HG03095 (cell line): ENCODE measurements at regions not wholly inside any gene's neighbourhood (a gene's known extent, or its start where the extent isn't known, plus 50 kb on each side); places are given as distances from the start of the nearest gene placed in this dataset.

Source experiments
- ATAC-seq: cut with Tn5 transposase; IDR thresholded peaks from one replicate; pipeline ENCODE4 v1.9.1; 2021; ENCODE audit warnings: moderate library complexity; ENCODE audit not compliant: unreplicated experiment

DNA sequence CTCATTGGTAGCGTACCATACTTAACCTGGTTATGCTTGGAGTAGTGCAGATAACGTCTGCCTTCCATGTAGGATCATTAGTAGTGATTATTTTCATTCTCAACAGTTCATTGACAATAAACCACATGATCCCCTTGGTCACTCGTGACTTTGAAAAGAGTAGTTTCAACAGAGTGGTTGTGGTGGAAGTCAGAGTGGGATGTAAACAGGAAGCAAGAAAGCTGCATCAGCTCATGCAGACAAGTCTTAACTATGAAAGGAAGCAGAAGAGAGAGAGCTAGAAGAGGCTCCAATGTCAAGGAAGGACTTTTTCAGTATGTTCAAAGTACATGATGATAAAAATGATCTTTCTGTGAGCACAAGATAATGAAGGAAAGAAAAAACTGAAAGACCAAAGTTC lies 287.4 kb downstream of the MBD2 start:
- no peak for ATAC-seq

DNA sequence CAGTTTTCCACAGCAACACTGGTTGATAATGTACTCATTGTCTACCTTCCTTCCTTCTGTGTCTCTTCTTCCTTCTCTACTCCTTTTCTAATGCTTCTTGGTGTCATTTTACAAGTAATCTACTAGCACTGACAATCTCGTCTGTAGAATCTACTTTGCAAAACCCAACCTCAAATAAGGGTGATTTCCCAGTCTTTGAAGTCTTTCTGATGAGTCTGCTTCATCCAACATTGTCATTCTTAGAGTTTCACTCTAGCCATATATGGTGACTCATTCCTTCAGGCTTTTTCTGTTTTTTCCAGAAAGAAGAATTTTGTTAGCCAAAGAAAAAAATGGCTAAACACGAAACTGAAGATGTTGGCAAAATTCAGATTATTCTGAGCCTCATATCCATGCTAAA lies 288.7 kb downstream of the MBD2 start:
- ATAC-seq = no peak

DNA sequence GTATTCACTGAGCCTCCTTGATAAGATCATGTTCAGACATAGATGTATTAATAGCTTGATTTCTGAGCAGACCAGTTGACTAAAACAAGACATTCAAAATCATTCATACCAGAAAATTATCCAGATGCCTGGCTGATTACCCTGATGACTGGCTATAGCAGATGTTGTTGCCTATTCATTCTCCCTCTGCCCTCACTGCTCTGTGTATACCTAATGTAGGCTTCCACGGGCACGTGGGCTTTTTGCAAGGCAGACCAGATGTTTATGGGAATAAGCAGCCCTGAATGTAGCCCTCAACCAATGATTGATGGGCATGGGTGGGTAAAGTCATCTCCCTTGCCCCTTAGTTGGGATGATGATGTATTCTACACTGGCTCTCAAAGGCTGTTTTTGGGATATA lies 289.1 kb downstream of the MBD2 start:
- ATAC-seq = no peak

DNA sequence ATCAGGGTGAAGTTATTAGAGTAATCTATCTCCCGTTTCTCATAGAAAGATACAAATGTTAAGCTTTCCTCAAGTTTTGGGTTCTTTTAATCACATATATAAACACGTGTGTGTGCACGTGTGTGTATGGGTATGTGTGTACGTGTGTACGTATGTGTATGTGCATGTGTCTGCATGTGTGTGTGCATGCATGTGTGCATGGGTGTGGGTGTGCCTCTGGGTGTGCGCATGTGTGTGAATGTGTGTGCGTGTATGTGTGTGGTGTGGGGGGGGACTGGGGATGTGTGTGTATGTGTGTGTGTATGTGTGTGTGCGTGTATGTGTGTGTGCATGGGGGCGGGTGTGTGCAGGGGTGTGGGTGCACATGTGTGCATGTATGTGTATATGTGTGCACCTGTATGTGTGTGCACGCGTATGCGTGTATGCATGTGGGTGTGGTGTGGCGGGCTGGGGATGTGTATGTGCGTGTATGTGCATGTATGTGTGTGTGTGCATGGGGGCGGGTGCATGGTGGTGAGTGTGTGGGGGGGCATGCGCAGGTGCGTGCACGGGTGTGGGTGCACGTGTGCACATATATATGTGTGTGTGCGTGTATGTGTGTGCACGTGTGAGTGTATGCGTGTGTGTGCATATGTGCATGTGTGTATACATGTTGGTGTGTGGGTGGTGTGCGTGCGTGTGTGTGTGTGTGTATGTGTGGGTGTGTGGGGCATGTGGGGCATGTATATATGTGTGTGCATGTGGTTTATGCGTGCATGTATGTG lies 304.0 kb downstream of the MBD2 start:
- ATAC-seq = no peak

DNA sequence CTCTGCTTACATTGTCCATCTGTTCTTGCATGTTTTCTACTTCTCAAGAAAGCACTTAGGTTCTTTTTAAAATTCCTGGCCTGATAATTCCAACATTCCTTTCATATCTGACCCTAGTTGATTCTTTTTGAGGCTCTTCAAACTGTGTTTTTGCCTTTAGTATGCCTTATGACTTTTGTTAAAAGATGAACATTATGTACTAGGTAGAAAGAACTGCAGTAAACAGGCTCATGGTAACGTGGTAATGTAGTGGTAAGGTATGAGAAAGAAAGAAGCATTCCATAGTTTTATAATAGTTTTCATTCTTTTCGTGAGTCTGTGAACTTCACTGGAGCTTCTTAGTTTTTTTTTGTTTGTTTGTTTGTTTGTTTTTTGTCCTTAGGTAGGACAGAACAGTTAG lies 306.4 kb downstream of the MBD2 start:
- ATAC-seq = no peak

DNA sequence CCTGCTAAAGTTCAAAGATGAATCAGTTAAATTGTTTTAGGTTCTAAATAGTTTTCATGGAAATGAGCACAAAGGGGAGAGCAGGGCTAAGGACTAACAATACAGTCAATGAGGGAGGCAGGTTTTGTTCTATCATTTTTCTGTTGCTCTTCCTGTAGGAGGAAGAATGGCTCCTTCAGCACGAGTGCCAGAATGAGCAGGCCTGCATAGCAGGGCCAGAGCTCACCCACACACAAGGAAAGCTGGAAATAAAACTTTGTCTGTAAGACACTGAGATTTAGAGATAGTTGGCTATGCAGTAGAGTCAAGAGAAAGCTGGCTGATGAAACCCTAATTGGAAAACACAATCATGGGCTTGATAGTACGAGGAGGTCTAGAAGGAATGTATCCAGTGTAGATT lies 313.3 kb downstream of the MBD2 start:
- no peak for ATAC-seq

DNA sequence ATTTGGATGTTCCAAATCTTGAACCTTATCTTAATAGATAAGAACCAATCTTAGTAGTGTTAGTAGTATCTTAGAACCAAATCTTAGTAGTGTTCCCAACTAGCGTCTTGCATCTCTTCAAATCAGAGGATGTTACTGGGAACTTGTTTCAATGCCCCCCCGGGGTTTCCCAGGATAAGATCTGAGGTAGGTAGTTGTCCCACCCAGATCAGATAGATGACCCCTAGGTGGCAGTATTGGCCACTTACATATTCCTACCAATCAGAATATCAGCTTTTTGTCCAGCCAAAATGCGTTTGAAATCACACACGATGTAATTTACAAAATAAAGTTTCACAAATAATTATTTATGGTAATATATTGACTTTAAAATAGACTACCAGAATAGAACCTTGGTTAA lies 314.8 kb downstream of the MBD2 start:
- no peak for ATAC-seq

DNA sequence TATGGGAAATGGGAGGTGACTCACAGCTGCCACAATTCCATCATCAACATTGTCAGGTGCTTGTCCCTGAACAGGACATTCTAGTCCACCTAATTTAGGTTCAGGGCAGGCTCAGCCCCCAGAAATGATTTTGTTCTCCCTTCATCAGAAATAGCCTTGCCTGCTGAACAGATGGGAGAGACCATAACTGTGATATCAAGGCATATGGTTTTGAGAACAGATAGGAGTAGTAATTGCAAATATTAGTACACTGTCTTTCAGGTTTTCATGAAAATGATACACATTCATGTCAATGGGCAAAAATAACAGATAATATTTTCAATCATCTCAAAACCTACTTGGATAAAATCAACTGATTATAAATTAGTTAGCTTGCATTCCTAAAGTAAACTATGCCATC lies 316.5 kb downstream of the MBD2 start:
- no peak for ATAC-seq

DNA sequence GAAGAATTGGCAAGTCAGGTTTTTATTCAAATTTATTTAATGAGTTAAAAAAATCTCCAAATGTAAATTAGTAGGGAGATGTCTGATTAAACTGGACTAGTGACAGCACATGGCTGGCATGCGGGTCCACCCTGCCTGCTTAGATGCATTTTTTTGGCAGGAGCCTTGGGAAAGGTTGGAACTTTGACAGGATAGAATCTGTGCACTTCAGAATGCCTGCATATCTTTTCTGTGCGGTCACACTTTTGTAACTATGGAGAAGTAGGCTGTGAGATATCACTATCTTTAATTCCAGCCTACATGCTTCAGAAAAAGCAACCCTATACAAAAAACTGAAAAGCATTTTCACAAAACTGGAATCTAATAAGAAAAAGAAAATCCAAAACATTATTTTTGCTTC lies 317.8 kb downstream of the MBD2 start:
- ATAC-seq = no peak

DNA sequence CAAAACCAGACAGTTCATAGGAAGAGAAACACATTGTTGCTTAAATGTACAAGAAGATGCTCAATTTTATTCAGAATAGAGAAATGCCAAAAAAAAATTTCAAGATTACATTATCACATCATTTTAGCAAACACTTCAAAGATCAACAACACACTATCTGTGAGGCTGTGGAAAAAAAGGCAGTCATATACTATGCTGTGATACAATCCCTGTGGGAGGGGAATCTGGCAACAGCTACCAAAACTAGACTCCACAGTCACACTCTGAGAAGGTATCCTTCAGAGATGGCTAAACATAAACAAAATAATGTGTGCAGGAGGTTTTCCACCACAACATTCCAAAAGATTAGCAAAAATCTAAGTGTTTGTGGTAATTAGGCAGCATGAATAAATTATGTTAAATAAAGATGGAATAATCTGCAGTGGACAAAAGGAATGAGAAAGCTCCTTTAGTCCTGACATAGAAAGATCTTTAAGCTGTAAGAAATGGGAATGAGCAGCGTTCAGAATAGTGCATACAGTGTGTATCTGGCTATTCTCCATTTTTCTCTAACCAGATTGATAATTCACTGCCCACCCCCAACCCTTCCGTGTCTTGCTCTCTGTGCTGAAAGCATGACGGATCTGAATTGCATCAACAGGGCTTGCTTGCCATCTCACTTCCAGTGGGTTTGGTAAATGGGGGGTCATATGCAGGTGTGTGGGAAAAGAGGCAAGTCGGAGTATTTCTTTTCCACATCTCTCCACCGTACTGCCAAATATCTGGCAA lies 329.6 kb downstream of the MBD2 start:
- no peak for ATAC-seq

DNA sequence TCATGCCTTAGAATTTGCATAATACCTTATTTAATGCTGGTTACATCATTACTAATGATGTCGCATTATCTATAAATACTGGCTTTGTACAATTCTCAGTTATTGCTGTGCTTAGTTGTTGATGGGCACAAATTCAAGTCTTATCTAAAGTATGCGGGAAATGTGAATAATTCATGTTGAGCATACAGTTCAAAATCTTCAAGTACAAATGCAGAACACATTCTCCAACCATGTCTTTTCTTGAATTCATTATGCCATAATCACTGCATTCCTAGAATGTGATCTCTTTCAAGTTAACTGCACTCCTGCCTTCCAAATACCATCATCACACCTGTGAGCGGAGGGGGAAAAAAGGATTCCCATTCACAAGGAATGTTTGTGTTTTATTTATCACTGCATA lies 337.0 kb downstream of the MBD2 start:
- ATAC-seq = no peak

DNA sequence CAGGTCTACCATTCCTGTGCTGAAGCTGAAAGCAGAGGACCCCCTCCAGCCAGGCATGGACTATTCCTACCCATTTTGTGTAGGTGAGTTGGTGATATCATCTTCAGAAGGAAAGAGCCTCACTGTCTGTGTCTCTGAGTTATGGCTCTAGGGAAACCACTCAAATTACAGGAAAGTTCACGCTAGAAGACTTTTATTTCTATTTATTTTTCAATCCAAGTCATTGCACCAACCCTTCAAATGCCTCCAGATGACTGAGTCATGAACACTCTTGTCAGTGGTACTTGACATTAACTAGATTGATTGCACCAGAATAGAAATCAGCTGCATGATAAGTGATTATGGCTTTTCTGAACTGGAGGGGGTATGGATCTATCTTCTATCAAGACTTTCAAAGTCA lies 338.4 kb downstream of the MBD2 start:
- ATAC-seq = no peak

DNA sequence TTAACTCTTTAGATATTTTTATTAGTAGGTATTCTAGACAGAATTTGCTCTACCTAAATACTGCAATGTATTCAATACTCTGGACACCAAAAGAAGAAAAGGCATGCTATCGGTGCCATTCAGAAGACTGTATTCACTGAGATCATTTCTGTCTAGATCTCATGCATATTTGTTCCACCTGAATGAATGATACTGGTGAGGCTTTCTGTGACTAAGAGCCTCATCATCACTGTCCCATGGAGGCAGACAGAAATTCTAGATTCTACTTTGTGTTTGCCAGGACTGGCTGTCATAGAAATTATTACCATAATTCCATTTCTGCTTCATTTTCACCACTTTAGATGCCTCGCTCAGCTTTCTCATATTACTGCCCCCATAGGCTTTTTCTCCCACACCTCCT lies 340.7 kb downstream of the MBD2 start:
- no peak for ATAC-seq

DNA sequence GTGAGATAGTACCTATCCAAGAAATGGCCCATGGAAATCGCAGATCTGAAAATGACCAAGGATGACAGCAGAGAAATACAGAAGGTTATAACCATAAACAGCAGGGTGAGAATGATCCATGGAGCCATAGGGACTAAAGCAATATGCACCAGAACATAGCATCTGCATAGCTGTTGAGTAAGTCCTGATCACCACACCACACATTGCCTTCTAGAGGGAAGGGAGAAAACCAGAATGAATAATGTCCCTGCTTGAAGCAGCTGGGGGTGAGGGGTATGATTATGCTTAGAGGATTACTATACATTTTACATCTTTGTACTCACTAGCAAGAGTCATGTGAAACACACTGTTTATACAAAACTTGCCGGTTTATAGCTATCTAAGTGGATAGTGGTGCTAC lies 350.4 kb downstream of the MBD2 start:
- no peak for ATAC-seq

DNA sequence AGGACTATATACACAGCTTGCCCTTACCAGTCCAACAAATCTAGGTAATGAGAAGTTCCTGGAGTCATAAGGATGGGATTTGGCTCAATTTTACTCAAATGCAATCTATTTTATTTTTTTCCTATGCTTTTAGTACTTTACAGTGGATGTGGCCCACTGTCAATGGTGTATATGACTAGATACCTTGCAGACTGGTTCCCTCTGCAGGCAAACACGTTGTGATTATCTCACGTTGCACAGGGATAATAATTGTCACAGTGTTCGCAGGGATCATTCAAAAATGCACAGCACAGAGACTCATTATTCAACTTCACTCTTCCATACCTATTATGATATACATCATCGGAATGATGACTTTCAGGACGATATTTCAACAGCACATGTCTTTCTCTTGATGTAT lies 359.7 kb downstream of the MBD2 start:
- ATAC-seq = no peak

DNA sequence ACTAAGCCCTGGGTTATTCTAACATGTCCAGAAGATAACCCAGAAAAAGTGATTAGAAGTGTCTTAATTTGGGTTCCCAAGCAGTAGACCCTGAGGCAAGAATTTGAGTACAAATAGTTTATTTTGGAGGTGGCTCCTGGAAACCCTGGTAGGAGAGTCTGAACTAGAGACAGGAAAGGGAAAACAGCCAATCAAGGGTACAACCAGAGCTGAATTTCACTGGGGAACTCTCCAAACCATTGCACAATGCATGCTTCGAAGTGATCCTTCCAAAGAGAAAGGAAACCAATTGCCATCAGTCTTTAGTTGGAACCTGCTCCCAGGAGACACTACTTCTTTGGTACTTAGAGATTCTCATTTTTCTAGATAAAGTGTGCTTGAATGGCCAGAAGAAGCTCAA lies 361.5 kb downstream of the MBD2 start:
- no peak for ATAC-seq

DNA sequence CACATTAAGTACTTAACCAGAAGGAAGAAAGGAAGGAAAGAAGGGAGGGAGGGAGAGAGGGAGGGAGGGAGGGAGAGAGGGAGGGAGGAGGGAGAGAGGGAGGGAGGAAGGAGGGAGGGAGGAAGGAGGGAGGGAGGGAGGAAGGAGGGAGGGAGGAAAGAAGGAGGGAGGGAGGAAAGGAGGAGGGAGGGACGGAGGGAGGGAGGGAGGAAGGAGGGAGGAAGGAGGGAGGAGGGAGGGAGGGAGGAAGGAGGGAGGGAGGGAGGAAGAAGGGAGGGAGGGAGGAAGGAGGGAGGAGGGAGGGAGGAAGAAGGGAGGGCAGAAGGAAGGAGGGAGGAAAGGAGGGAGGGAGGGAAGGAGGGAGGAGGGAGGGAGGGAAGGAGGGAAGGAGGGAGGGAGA lies 363.3 kb downstream of the MBD2 start:
- no peak for ATAC-seq

DNA sequence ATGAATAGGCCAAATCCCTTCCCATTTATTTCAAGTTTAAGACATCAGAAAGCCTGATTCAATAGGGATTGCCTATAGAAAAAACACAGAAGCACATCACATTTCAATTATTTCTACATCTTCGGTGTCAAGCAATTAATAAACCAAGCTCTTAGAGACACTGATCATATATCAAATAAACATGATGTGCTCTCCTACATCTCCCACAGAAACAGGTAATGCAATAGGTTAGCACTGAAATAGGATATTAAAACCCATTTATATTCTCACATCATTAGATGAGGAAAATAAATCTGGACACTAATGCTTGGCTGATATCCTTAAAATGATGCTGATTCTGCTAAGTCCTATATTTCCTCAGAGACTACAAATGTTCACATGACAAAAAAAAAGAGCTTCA lies 364.7 kb downstream of the MBD2 start:
- no peak for ATAC-seq

DNA sequence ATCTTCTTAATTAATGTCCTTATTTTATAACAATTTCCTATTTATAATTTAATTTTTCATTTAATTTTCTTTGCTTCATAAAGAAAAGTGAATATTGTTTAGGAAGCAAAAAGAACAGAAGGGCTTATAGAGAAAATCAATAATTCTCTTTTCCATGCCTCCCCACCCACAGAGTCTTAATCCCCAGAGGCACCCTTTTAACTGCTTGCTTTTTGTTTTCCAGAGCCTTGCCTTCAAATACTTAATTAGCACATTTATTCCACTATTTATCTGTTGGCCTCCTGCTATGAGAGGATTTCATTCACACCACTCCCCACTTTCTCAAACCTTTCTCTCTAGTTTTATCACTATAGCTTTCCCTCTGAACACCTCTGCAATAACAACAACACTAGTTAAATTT lies 373.6 kb downstream of the MBD2 start:
- no peak for ATAC-seq

DNA sequence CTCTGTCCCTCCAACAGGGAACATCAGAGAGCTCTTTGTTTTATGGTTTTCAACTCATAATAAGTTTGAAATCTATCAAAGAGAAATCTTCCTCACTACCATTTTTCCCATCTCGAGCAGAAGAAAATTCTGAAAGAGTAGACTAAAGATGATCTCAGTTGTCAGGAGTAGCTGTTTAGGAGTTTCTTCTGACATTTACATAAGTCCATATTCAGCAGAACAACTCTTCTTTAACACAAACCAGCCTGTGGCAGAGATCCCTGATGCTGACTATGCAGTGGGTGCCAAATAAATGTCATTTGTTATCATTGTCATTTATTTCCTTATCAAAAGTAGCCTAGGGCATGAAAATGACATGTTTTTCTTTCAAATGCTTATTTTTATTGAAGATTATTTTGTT lies 380.7 kb downstream of the MBD2 start:
- no peak for ATAC-seq

DNA sequence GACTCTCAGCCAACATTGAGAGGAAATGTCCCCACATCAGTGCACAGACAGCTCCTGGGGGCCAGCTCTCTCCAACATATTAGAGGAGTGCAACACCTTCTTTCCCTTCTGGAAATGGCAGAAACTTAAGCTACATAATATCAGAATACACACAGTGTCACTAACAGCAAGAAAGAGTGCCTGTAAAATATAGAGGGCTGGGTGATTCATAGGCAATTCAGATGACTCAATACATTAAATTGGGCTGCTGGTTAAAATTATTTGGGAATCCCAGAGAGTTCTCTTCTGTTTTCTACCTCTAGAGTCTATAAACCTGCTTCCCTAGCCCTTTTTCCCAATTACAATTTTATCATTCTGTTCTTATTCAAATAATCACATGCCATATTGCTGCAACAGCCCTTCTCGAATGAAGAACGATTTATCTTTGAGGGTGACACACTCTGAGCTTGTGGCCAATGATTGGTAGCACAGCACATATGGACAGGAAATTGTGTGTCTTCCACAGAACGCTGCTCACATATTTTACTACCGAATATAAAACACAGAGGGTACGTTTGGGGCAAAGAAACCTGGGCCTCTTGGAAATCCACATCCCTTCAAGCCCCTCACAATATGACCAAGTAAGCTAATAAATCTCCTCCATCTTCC lies 381.2 kb downstream of the MBD2 start:
- ATAC-seq = no peak

DNA sequence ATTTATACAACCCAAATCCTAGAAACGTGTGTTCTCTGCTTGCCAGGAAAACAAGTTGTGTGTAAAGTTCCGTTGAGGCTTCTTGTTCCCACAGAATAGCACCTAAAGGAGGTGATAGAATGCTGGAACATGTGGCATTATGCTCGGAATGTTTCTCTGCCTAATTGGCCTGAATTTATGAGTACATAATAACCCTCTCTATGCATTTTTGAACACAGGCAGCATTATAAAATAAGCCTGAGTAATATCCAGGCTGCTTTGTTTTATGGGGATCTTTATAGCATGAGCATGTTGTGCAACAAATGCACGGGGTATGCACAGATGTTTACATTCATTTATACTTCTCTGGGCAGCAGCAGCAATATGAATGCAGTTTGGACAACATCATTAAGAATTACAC lies 385.7 kb downstream of the MBD2 start:
- ATAC-seq = no peak
